ENCODE measurements at regions not wholly inside any gene's neighbourhood (a gene's known extent, or its start where the extent isn't known, plus 50 kb on each side); places are given as distances from the start of the nearest gene placed in this dataset.

- TF ChIP-seq, protein P1, sequence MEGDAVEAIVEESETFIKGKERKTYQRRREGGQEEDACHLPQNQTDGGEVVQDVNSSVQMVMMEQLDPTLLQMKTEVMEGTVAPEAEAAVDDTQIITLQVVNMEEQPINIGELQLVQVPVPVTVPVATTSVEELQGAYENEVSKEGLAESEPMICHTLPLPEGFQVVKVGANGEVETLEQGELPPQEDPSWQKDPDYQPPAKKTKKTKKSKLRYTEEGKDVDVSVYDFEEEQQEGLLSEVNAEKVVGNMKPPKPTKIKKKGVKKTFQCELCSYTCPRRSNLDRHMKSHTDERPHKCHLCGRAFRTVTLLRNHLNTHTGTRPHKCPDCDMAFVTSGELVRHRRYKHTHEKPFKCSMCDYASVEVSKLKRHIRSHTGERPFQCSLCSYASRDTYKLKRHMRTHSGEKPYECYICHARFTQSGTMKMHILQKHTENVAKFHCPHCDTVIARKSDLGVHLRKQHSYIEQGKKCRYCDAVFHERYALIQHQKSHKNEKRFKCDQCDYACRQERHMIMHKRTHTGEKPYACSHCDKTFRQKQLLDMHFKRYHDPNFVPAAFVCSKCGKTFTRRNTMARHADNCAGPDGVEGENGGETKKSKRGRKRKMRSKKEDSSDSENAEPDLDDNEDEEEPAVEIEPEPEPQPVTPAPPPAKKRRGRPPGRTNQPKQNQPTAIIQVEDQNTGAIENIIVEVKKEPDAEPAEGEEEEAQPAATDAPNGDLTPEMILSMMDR (IDR thresholded peaks at IDR 0.05): no peak
- TF ChIP-seq POLR2A (IDR thresholded peaks at IDR 0.05): no peak
Observed at GRCh38 chr3:117912352-117912751, 1122.3 kb downstream of the IGSF11 start.

Data from thyroid gland (tissue), 4 donors.